A549 (cell line): ENCODE measurements at regions not wholly inside any gene's neighbourhood (a gene's known extent, or its start where the extent isn't known, plus 50 kb on each side); places are given as distances from the start of the nearest gene placed in this dataset.

Experiments used
- ATAC-seq, 2 experiments: fragments of 200-7000 bp in 1 of 2; fragments of >200 bp in 1 of 2; cut with Nextera tagmentation in 1 of 2; cut with Tn5 transposase in 1 of 2; 3 replicates each; pipeline versions ENCODE4 v1.8.0 to v1.9.1; 2018 to 2020; ENCODE audit warnings: mild to moderate bottlenecking in 1 of 2, moderate library complexity in 1 of 2
- CTCF ChIA-PET: fragments of 300-600 bp; sonication (Branson Sonifier 250); formaldehyde crosslinking; extraction: SDS; loops from one replicate; lab custom pipeline; 2021; ENCODE audit warnings: antibody characterized with exemption, inconsistent platforms; lab: Yijun Ruan, JAX
- POLR2A ChIA-PET: fragments of 350-600 bp; formaldehyde crosslinking; extraction: SDS; loops from one replicate; lab custom pipeline; 2021; ENCODE audit warnings: antibody characterized with exemption, inconsistent platforms; lab: Yijun Ruan, JAX
- DNase-seq, 2 experiments: peaks; one replicate each; pipeline versions ENCODE4 v3.0.0 to v3.0.0-alpha.2; 2011 to 2016; ENCODE audit warnings: low read depth in 1 of 2, low spot score in 1 of 2
- FAIRE-seq: peaks from 2 replicates; lab custom pipeline; 2011; peaks lifted over from hg19 to GRCh38; lab: Jason Lieb, UNC
- H3K27ac ChIP-seq, 2 experiments: fragments of >200 bp; sonication (Bioruptor Twin); formaldehyde crosslinking; 3 replicates each; pipeline ENCODE4 v1.5.1; 2016 to 2017
- H3K4me1 ChIP-seq: fragments of >200 bp; sonication (Bioruptor Twin); formaldehyde crosslinking; 3 replicates; pipeline ENCODE4 v1.6.1; 2016
- H3K4me2 ChIP-seq: fragments of >200 bp; sonication (Bioruptor Twin); formaldehyde crosslinking; 3 replicates; pipeline ENCODE4 v1.6.1; 2016
- H3K4me3 ChIP-seq: fragments of >200 bp; sonication (Bioruptor Twin); formaldehyde crosslinking; 3 replicates; pipeline ENCODE4 v1.5.1; 2016
- H3K9me3 ChIP-seq: fragments of >200 bp; sonication (Bioruptor Twin); formaldehyde crosslinking; 3 replicates; pipeline ENCODE4 v1.6.1; 2016
- FOSL2 ChIP-seq, 2 experiments: fragments of 450-650 bp in 1 of 2; fragments of >200 bp in 1 of 2; sonication (Bioruptor Twin) in 1 of 2; formaldehyde crosslinking; IDR thresholded peaks; 2 replicates each; pipeline versions ENCODE4 v1.5.0 to v1.6.1; 2016 to 2020; ENCODE audit warnings: mild to moderate bottlenecking in 1 of 2, moderate library complexity in 1 of 2
- HOXB13 ChIP-seq: fragments of 250-450 bp; sonication (Bioruptor Pico); IDR thresholded peaks from 2 replicates; pipeline ENCODE4 v1.5.0; 2020; ENCODE audit warnings: low read depth, mild to moderate bottlenecking, moderate library complexity
- RAD21 ChIP-seq, 2 experiments: fragments of >200 bp in 1 of 2; sonication (Bioruptor Twin) in 1 of 2; formaldehyde crosslinking in 1 of 2; IDR thresholded peaks in 1 of 2; conservative IDR thresholded peaks in 1 of 2; 2 replicates in 1 of 2; 3 replicates in 1 of 2; pipeline ENCODE4 v1.6.1; 2012 to 2018; ENCODE audit warnings: inconsistent platforms in 1 of 2
- WGBS: methylation state at CpG from one replicate; pipeline ENCODE4 v1.1.6; 2017; ENCODE audit errors: missing lambda C conversion rate; 5-methylcytosine and 5-hydroxymethylcytosine counted together
- small RNA-seq, 6 experiments: library from RNA; depleted of rRNA; stranded (forward); fragments of <200 nt; gene quantifications; one replicate each; pipeline ENCODE3, GENCODE V24; 2012

DNA sequence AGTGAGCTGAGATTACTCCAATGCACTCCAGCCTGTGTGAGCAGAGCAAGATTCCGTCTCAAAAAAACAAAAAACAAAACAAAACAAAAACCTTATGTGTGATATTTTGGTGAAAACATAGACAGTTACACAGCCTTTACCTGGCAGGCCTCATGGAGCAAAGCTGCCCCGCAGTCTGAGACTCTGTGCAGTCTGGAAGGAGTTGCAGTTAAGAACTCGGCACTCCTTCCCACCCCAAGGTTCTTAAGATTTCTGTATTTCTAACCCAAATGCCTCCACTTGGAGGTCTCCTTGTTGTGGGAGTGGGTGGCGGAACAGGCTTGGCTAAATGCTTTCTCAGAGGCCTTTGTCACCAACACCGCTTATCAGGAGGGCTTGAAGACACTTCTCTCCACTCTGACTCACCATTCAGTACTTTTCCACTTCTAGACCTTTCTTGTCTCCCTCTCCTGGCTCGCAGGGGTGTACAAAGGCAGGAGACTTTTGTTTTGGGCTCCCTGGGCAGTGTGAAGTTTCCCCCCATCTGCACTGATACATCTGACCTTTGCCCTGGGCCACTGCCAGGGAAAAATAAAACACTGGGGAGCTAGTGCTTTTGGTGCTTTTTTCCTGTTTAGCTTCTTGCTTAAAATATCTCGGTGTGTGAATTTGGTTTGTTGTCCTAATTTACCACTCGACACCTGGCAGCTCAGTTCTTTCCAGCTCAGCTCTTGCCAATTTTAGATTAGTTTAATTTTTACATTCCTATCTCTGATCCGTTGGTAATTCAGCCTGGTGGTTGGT lies 51.3 kb upstream of the MAGI2 start:
- DNase-seq = peak in 1 of 2 experiments; percentile 22
- peaks cover 37% of the 10 kb centered on the region for H3K4me1 ChIP-seq
- no peak overlapping the region for H3K4me3 ChIP-seq
- CTCF ChIA-PET = no interaction called here
- peak; percentile 60 to 85 for ATAC-seq
- H3K27ac ChIP-seq = peak overlapping the region; percentile 49 to 78; a peak in 4 of 6 replicates
- WGBS = 78% methylated on average over 9 of the region's 9 CpGs
- peak overlapping the region; percentile 32; the same call in 1 of the 3 replicates for H3K4me2 ChIP-seq
- FAIRE-seq = no peak
- POLR2A ChIA-PET = interaction anchor here (0.5 kb wide), 1 partner anchor 22 kb away, joined by 3 read pairs; no protein-coding TSS in a partner anchor
- TF ChIP-seq HOXB13 (CRISPR knock-in tag) = 0 out of 2 replicates have a peak, but pooled peaks have one; percentile 14
- TF ChIP-seq FOSL2 (IDR thresholded peaks at IDR 0.05) = no peak
- TF ChIP-seq FOSL2 (CRISPR knock-in tag; IDR thresholded peaks at IDR 0.05) = peak; percentile 38; the same call in 1 of the 2 replicates
- no peak for TF ChIP-seq RAD21 (conservative IDR thresholded peaks at IDR 0.05 in 1 of 2, IDR thresholded peaks at IDR 0.05 in 1 of 2)
- H3K9me3 ChIP-seq = no peaks in the 10 kb centered on the region

Small RNA genes in the stretch of these regions (small RNA-seq; reads per million reads assigned to genes)
- gene RNA5SP234 (0 reads per million in 6 experiments), gene RNU6-849P (0 reads per million in 6 experiments)
